ENCODE measurements at regions not wholly inside any gene's neighbourhood (a gene's known extent, or its start where the extent isn't known, plus 50 kb on each side); places are given as distances from the start of the nearest gene placed in this dataset.

GRCh38 chr13:111494641-111495040 is 174.2 kb downstream of the TEX29 start:
- no peak for TF ChIP-seq CTCF (IDR thresholded peaks at IDR 0.05)
- TF ChIP-seq POLR2A (IDR thresholded peaks at IDR 0.05): no peak

Data from uterus (tissue), 2 donors.